ENCODE measurements at regions not wholly inside any gene's neighbourhood (a gene's known extent, or its start where the extent isn't known, plus 50 kb on each side); places are given as distances from the start of the nearest gene placed in this dataset.

GRCh38 chr3:5053021-5053831 lies 68.9 kb upstream of the ARL8B start:
- no peak overlapping the region for H3K27ac ChIP-seq (ENCODE audit: extremely low read depth, low read depth, low read length)
- WGBS (ENCODE audit: insufficient coverage, low coverage, missing lambda C conversion rate): 75% methylated on average over 7 of the region's 7 CpGs
- in situ Hi-C loops (cut with MboI): no loop called here
- H3K36me3 ChIP-seq (ENCODE audit: control insufficient read depth, insufficient read depth, low read length): no peaks in the 10 kb centered on the region
- ChIA-PET CTCF (ENCODE audit: low intra/inter-chr PET ratio) (interaction anchor here (1.2 kb wide), 1 partner anchor 331 kb away, joined by 5 read pairs; no protein-coding TSS in a partner anchor), POLR2A (interaction anchor here (0.6 to 6.0 kb wide), 8 partner anchors 13 to 342 kb away, joined by 3 to 37 read pairs (median 4); partner anchors contain the start of gene BHLHE40)
- H3K27me3 ChIP-seq (ENCODE audit: control insufficient read depth in 2 of 2, insufficient read depth in 2 of 2, low read length in 2 of 2): no peaks in the 10 kb centered on the region
- no peaks in the 10 kb centered on the region for H3K79me2 ChIP-seq (ENCODE audit: control insufficient read depth, insufficient read depth, low read length)
- H2AFZ ChIP-seq (ENCODE audit: low read depth, low read length): peak overlapping the region; percentile 16; the same call in 1 of the 2 replicates
- no peak for DNase-seq (ENCODE audit: extremely low read depth in 1 of 4, low spot score in 3 of 4)
- no peaks in the 10 kb centered on the region for H3K9me1 ChIP-seq (ENCODE audit: control insufficient read depth, insufficient read depth, low read length)
- no peak overlapping the region for H3K4me2 ChIP-seq (ENCODE audit: insufficient read depth, low read length)
- BruUV-seq (replicated peaks): no TSS peak
- FAIRE-seq: no peak
- TF ChIP-seq BCL6 (CRISPR knock-in tag; IDR thresholded peaks at IDR 0.05): no peak
- no peak for TF ChIP-seq NR2C1 (IDR thresholded peaks at IDR 0.05)
- no peak for TF ChIP-seq NR2C1 (tag; IDR thresholded peaks at IDR 0.05)
- no peak for TF ChIP-seq ZBTB9 (CRISPR knock-in tag; IDR thresholded peaks at IDR 0.05)
- no peak for TF ChIP-seq ZNF639 (CRISPR knock-in tag; conservative IDR thresholded peaks at IDR 0.05 in 1 of 2, IDR thresholded peaks at IDR 0.05 in 1 of 2)
- no peak for TF ChIP-seq ZNF696 (CRISPR knock-in tag; conservative IDR thresholded peaks at IDR 0.05)
- TF ChIP-seq AFF1 (IDR thresholded peaks at IDR 0.05; ENCODE audit: low read depth in 1 of 2, partially characterized antibody in 2 of 2): no peak
- TF ChIP-seq SRSF7 (optimal IDR thresholded peaks at IDR 0.05; ENCODE audit: low read depth, low read length): no peak
- TF ChIP-seq RNF2 (IDR thresholded peaks at IDR 0.05): no peak
- no peak for TF ChIP-seq ZNF3 (CRISPR knock-in tag; IDR thresholded peaks at IDR 0.05)
- no peak for TF ChIP-seq ARNT (IDR thresholded peaks at IDR 0.05)
- TF ChIP-seq RUNX1 (IDR thresholded peaks at IDR 0.05; ENCODE audit: low read depth): no peak
- H3K4me1 ChIP-seq (replicated peaks in 1 of 2; ENCODE audit: control insufficient read depth in 2 of 2, insufficient read depth in 2 of 2, low read length in 2 of 2): peaks cover 5 to 24% of the 10 kb centered on the region in 2 experiments; a peak in 4 of 5 replicates
- H4K20me1 ChIP-seq (replicated peaks; ENCODE audit: control insufficient read depth, insufficient read depth, low read length): no peaks in the 10 kb centered on the region
- no peak for ATAC-seq
- peak overlapping the region in 1 of 2 experiments; percentile 10; a peak in 1 of 4 replicates for H3K9ac ChIP-seq (ENCODE audit: insufficient read depth in 1 of 2, low read depth in 2 of 2, low read length in 2 of 2)
- H3K9me3 ChIP-seq (replicated peaks; ENCODE audit: control insufficient read depth, insufficient read depth, low read depth, low read length): 0 out of 2 replicates have a peak, but pooled peaks cover under 1% of the 10 kb centered on the region
- intact Hi-C loops (cut with micrococcal nuclease): no loop called here
- no peak overlapping the region for H3K4me3 ChIP-seq

Data from K562 (cell line).